HEK293T (cell line): ENCODE measurements at regions not wholly inside any gene's neighbourhood (a gene's known extent, or its start where the extent isn't known, plus 50 kb on each side); places are given as distances from the start of the nearest gene placed in this dataset.
"Not testable (repeated sequence)": the region's sequence is repeated elsewhere in the genome, so short reads cannot be mapped to it uniquely, and the experiment has no call there.

Source experiments
- ARNT ChIP-seq: fragments of 450-650 bp; IDR thresholded peaks from 2 replicates; pipeline ENCODE4 v1.6.1; 2017; ENCODE audit warnings: mild to moderate bottlenecking
- FOXM1 ChIP-seq: fragments of 450-650 bp; IDR thresholded peaks from 2 replicates; pipeline ENCODE4 v1.6.1; 2017; ENCODE audit warnings: mild to moderate bottlenecking, borderline replicate concordance
- L3MBTL2 ChIP-seq: fragments of 450-650 bp; conservative IDR thresholded peaks from 2 replicates; pipeline ENCODE4 v1.6.1; 2016; ENCODE audit warnings: mild to moderate bottlenecking
- LEF1 ChIP-seq: fragments of 450-650 bp; IDR thresholded peaks from 2 replicates; pipeline ENCODE4 v1.6.1; 2017; ENCODE audit warnings: mild to moderate bottlenecking, borderline replicate concordance
- NFRKB ChIP-seq: fragments of 450-650 bp; IDR thresholded peaks from 2 replicates; pipeline ENCODE4 v1.6.1; 2016; ENCODE audit warnings: mild to moderate bottlenecking, moderate library complexity
- SP1 ChIP-seq: fragments of 450-650 bp; IDR thresholded peaks from 2 replicates; pipeline ENCODE4 v1.6.1; 2017
- SUZ12 ChIP-seq: fragments of 450-650 bp; IDR thresholded peaks from 2 replicates; pipeline ENCODE4 v1.6.1; 2016; ENCODE audit warnings: mild to moderate bottlenecking
- TARDBP ChIP-seq: fragments of 450-650 bp; IDR thresholded peaks from 2 replicates; pipeline ENCODE4 v1.6.1; 2016

DNA sequence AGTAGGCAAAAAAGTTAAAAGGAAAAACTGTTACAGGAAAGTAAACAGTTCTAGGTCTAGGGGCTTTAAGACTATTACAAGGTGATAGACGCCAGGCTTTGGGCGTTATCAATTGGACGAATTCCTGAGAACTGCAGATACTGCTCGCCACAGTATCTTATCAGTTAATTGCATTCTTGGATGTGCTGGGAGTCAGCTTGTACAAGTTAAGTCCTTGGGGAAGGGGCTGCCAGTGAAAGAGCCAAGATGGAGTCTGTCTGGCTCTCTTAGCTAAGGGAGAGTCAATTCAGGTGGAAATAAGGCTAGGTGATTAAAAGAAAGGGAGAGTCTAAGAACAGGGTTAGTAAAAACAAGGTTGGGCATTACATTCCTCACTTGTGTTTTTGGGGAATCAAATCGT, 90.3 kb upstream of the FAM90A1 start:
- not testable (repeated sequence) for TF ChIP-seq FOXM1, ARNT, SP1, SUZ12, NFRKB, TARDBP, LEF1, L3MBTL2
